ENCODE measurements at regions not wholly inside any gene's neighbourhood (a gene's known extent, or its start where the extent isn't known, plus 50 kb on each side); places are given as distances from the start of the nearest gene placed in this dataset.

DNA sequence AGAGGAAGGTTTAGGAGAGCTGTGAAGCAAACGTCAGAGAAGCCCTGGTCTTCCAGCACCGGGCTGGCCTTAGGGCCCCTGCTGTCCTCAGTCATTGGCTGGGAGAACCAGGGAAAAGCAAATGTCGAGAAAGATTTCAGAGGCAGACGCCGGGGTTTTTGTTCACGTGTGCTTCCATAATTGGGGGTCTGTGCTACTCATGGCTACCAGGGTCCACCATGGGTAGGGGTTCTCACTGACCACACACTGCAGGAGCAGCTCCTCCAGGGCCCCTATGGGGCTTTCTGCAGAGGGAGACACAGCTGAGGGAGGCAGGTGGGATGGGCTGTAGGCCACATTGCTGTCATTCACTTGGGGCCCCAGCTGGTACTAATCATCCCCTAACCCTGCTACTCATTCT lies 291.8 kb upstream of the FOXQ1 start:
- Histone ChIP-seq H3K4me1 (ENCODE audit: control insufficient read depth in 1 of 2, insufficient read depth in 2 of 2, low read length in 2 of 2) (peaks cover 0 to 4% of the 10 kb centered on the region in 2 experiments; a peak in 1 of 4 replicates), H3K79me2 (ENCODE audit: insufficient read depth, low read length) (no peaks in the 10 kb centered on the region), H3K27me3 (ENCODE audit: insufficient read depth, low read length) (no peaks in the 10 kb centered on the region), H3K9me3 (ENCODE audit: control insufficient read depth in 1 of 2, insufficient read depth in 1 of 2, low read depth in 1 of 2, low read length in 2 of 2) (no peaks in the 10 kb centered on the region), H3K9ac (ENCODE audit: low read length) (no peak overlapping the region), H3K9me2 (ENCODE audit: insufficient read depth) (no peaks in the 10 kb centered on the region), H4K20me1 (ENCODE audit: insufficient read depth) (no peaks in the 10 kb centered on the region), H3K4me3 (replicated peaks in 1 of 2; ENCODE audit: low read depth in 1 of 2, low read length in 2 of 2) (no peak overlapping the region), H2AFZ (ENCODE audit: low read depth, low read length, poor library complexity, severe bottlenecking) (no peak overlapping the region), H3K27ac (ENCODE audit: low read depth, low read length) (no peak overlapping the region), H3K4me2 (ENCODE audit: low read length) (no peak overlapping the region), H3K36me3 (ENCODE audit: control insufficient read depth in 1 of 2, insufficient read depth in 2 of 2, low read length in 2 of 2) (no peaks in the 10 kb centered on the region)
- ChIA-PET RAD21 (ENCODE audit: low non-redundant PET in 1 of 2, low total read pairs in 2 of 2, uncharacterized antibody in 2 of 2, unreplicated experiment in 2 of 2) (no interaction called here), CTCF (no interaction called here), POLR2A (no interaction called here)
- TF ChIP-seq CTCF (IDR thresholded peaks at IDR 0.05 in 2 of 3, conservative IDR thresholded peaks at IDR 0.05 in 1 of 3; ENCODE audit: borderline replicate concordance in 1 of 3, insufficient read depth in 1 of 3, low read depth in 2 of 3, low read length in 2 of 3) (no peak), CBX3 (IDR thresholded peaks at IDR 0.05; ENCODE audit: low read depth) (no peak)
- no peak for ATAC-seq
- DNase-seq (ENCODE audit: low read depth, low spot score), result no peak
- intact Hi-C loops (cut with micrococcal nuclease), result no loop called here
- BruUV-seq (replicated peaks), result no TSS peak

GRCh38 chr6:1018041-1018440 lies 293.9 kb upstream of the FOXQ1 start:
- Histone ChIP-seq H3K9me2 (ENCODE audit: insufficient read depth) (no peaks in the 10 kb centered on the region), H3K27me3 (ENCODE audit: insufficient read depth, low read length) (no peaks in the 10 kb centered on the region), H3K9me3 (ENCODE audit: control insufficient read depth in 1 of 2, insufficient read depth in 1 of 2, low read depth in 1 of 2, low read length in 2 of 2) (no peaks in the 10 kb centered on the region), H3K4me1 (ENCODE audit: control insufficient read depth in 1 of 2, insufficient read depth in 2 of 2, low read length in 2 of 2) (no peaks in the 10 kb centered on the region), H4K20me1 (ENCODE audit: insufficient read depth) (no peaks in the 10 kb centered on the region), H3K36me3 (ENCODE audit: control insufficient read depth in 1 of 2, insufficient read depth in 2 of 2, low read length in 2 of 2) (no peaks in the 10 kb centered on the region), H3K79me2 (ENCODE audit: insufficient read depth, low read length) (no peaks in the 10 kb centered on the region), H3K27ac (ENCODE audit: low read depth, low read length) (no peak overlapping the region), H3K9ac (ENCODE audit: low read length) (no peak overlapping the region), H3K4me3 (replicated peaks in 1 of 2; ENCODE audit: low read depth in 1 of 2, low read length in 2 of 2) (no peak overlapping the region), H3K4me2 (ENCODE audit: low read length) (no peak overlapping the region), H2AFZ (ENCODE audit: low read depth, low read length, poor library complexity, severe bottlenecking) (no peak overlapping the region)
- RAD21 ChIA-PET (ENCODE audit: low non-redundant PET in 1 of 2, low total read pairs in 2 of 2, uncharacterized antibody in 2 of 2, unreplicated experiment in 2 of 2), result no interaction called here
- POLR2A ChIA-PET, result no interaction called here
- DNase-seq (ENCODE audit: low read depth, low spot score), result no peak
- TF ChIP-seq CEBPB (IDR thresholded peaks at IDR 0.05; ENCODE audit: low read depth), result no peak
- no peak for TF ChIP-seq JUND (IDR thresholded peaks at IDR 0.05)
- no peak for TF ChIP-seq RAD21 (IDR thresholded peaks at IDR 0.05; ENCODE audit: low read depth)
- TF ChIP-seq ELF1 (IDR thresholded peaks at IDR 0.05; ENCODE audit: borderline replicate concordance, low read depth), result no peak
- CTCF ChIA-PET, result no interaction called here
- intact Hi-C loops (cut with micrococcal nuclease), result no loop called here
- no peak for ATAC-seq
- no TSS peak for BruUV-seq (replicated peaks)
